H1 (cell line): ENCODE measurements at regions not wholly inside any gene's neighbourhood (a gene's known extent, or its start where the extent isn't known, plus 50 kb on each side); places are given as distances from the start of the nearest gene placed in this dataset.

Experiments
- BCL11A ChIP-seq, 2 experiments: IDR thresholded peaks; one replicate each; pipeline ENCODE4 v1.6.1; 2011; ENCODE audit warnings: low read depth in 2 of 2, low read length in 2 of 2, mild to moderate bottlenecking in 2 of 2
- E2F6 ChIP-seq: IDR thresholded peaks from 2 replicates; pipeline ENCODE4 v1.6.1; 2012; ENCODE audit warnings: inconsistent platforms
- RNF2 ChIP-seq: fragments of 200-900, 300-1000 bp; sonication (generic); IDR thresholded peaks from 2 replicates; pipeline ENCODE4 v1.7.1; 2016; ENCODE audit warnings: borderline replicate concordance, low read depth, mild to moderate bottlenecking, antibody characterized with exemption, low read length; ENCODE audit not compliant: poor library complexity, severe bottlenecking; ENCODE audit errors: missing control alignments
- SAP30 ChIP-seq: fragments of 300-600 bp; sonication (generic); IDR thresholded peaks from 2 replicates; pipeline ENCODE4 v1.7.1; 2012; ENCODE audit warnings: low read length, moderate library complexity, mild to moderate bottlenecking, inconsistent platforms; ENCODE audit not compliant: insufficient read depth, insufficient replicate concordance
- SUZ12 ChIP-seq: fragments of 200-600 bp; sonication (generic); IDR thresholded peaks from 2 replicates; pipeline ENCODE4 v1.6.1; 2012; ENCODE audit warnings: mild to moderate bottlenecking, inconsistent platforms, low read length, moderate library complexity, mixed read lengths

DNA sequence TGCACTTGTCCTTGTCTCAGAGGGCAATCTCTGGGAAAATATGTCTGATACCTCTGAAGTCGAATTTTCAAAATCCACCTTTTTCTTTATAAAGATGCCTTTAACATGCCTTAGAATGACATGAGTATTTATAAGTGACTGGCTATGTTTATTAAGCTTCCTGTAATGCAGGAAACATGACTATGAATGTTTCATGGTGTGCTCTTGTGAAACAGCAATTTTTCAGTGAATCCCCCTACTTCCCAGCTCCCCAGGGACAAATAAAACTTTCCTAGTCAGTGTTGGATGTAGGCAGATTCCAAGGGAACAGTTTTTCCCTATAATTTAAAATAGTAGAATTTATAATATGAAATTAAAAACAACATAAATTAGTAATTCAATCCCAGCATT is 437.0 kb downstream of the LMO4 start (continued):
- no peak for TF ChIP-seq BCL11A (IDR thresholded peaks at IDR 0.05; ENCODE audit: low read depth in 2 of 2, low read length in 2 of 2)
- no peak for TF ChIP-seq SAP30
- TF ChIP-seq RNF2: no peak
- no peak for TF ChIP-seq E2F6
- no peak for TF ChIP-seq SUZ12
